Loucy (cell line): ENCODE measurements at regions not wholly inside any gene's neighbourhood (a gene's known extent, or its start where the extent isn't known, plus 50 kb on each side); places are given as distances from the start of the nearest gene placed in this dataset.

Experiments used
- CTCF ChIP-seq: fragments of 200-600 bp; sonication (generic); conservative IDR thresholded peaks from 2 replicates; pipeline ENCODE4 v1.5.1; 2014; ENCODE audit warnings: mild to moderate bottlenecking, antibody characterized with exemption, low read length
- EZH2phosphoT487 ChIP-seq: fragments of 200-600 bp; IDR thresholded peaks from 2 replicates; pipeline ENCODE4 v1.6.1; 2018; ENCODE audit warnings: antibody characterized with exemption, mild to moderate bottlenecking, moderate library complexity, borderline replicate concordance

GRCh38 chrX:40358994-40359393 lies 221.8 kb upstream of the ATP6AP2 start:
- TF ChIP-seq CTCF (no peak), EZH2phosphoT487 (no peak)
